HG02884 (cell line): ENCODE measurements at regions not wholly inside any gene's neighbourhood (a gene's known extent, or its start where the extent isn't known, plus 50 kb on each side); places are given as distances from the start of the nearest gene placed in this dataset.

ENCODE experiments used
- ATAC-seq: cut with Tn5 transposase; IDR thresholded peaks from one replicate; pipeline ENCODE4 v1.9.1; 2021; ENCODE audit warnings: mild to moderate bottlenecking, moderate library complexity; ENCODE audit not compliant: unreplicated experiment

- no peak for ATAC-seq
Observed at GRCh38 chr9:93814077-93814956, 140.8 kb downstream of the BARX1 start.

GRCh38 chr9:93813221-93814076 is 141.7 kb downstream of the BARX1 start:
- ATAC-seq: no peak

GRCh38 chr9:93812410-93812668 is 142.8 kb downstream of the BARX1 start:
- no peak for ATAC-seq

- ATAC-seq: no peak
Observed at GRCh38 chr9:93810028-93810971, 144.9 kb downstream of the BARX1 start.

- ATAC-seq: no peak
Observed at GRCh38 chr9:93809204-93809940, 145.8 kb downstream of the BARX1 start.

- no peak for ATAC-seq
Observed at GRCh38 chr9:93808115-93809029, 146.8 kb downstream of the BARX1 start.

- no peak for ATAC-seq
Observed at GRCh38 chr9:93807166-93808074, 147.7 kb downstream of the BARX1 start.

GRCh38 chr9:93801581-93802284 is 153.4 kb downstream of the BARX1 start:
- no peak for ATAC-seq

GRCh38 chr9:93801120-93801519 is 154.0 kb downstream of the BARX1 start:
- ATAC-seq: no peak

- ATAC-seq: no peak
Observed at GRCh38 chr9:93792358-93792757, 162.8 kb downstream of the BARX1 start.

GRCh38 chr9:93786204-93786603 is 169.0 kb downstream of the BARX1 start:
- no peak for ATAC-seq

- no peak for ATAC-seq
Observed at GRCh38 chr9:93776873-93777272, 178.3 kb downstream of the BARX1 start.

- ATAC-seq: no peak
Observed at GRCh38 chr9:93776256-93776655, 178.9 kb downstream of the BARX1 start.

- ATAC-seq: no peak
Observed at GRCh38 chr9:93774331-93775102, 180.6 kb downstream of the BARX1 start.

GRCh38 chr9:93771276-93771675 is 183.9 kb downstream of the BARX1 start:
- no peak for ATAC-seq

GRCh38 chr9:93761822-93762221 is 185.4 kb downstream of the PHF2 start:
- no peak for ATAC-seq

- ATAC-seq: no peak
Observed at GRCh38 chr9:93750045-93750444, 173.7 kb downstream of the PHF2 start.
